Activated naive CD8-positive, alpha-beta T cell (primary cell): ENCODE measurements at regions not wholly inside any gene's neighbourhood (a gene's known extent, or its start where the extent isn't known, plus 50 kb on each side); places are given as distances from the start of the nearest gene placed in this dataset.

Source experiments
- H3K27ac Mint-ChIP-seq: one replicate; pipeline ENCODE4 v1.8.0; 2021; ENCODE audit warnings: mixed read lengths
- H3K27me3 Mint-ChIP-seq: one replicate; pipeline ENCODE4 v1.8.0; 2021; ENCODE audit warnings: mixed read lengths
- H3K36me3 Mint-ChIP-seq: one replicate; pipeline ENCODE4 v1.8.0; 2021; ENCODE audit warnings: mixed read lengths
- H3K4me1 Mint-ChIP-seq: one replicate; pipeline ENCODE4 v1.8.0; 2021; ENCODE audit warnings: low read depth, mixed read lengths
- H3K4me3 Mint-ChIP-seq: one replicate; pipeline ENCODE4 v1.8.0; 2021; ENCODE audit warnings: mild to moderate bottlenecking, mixed read lengths
- H3K9me3 Mint-ChIP-seq: one replicate; pipeline ENCODE4 v1.8.0; 2021; ENCODE audit warnings: low read depth, mixed read lengths

DNA sequence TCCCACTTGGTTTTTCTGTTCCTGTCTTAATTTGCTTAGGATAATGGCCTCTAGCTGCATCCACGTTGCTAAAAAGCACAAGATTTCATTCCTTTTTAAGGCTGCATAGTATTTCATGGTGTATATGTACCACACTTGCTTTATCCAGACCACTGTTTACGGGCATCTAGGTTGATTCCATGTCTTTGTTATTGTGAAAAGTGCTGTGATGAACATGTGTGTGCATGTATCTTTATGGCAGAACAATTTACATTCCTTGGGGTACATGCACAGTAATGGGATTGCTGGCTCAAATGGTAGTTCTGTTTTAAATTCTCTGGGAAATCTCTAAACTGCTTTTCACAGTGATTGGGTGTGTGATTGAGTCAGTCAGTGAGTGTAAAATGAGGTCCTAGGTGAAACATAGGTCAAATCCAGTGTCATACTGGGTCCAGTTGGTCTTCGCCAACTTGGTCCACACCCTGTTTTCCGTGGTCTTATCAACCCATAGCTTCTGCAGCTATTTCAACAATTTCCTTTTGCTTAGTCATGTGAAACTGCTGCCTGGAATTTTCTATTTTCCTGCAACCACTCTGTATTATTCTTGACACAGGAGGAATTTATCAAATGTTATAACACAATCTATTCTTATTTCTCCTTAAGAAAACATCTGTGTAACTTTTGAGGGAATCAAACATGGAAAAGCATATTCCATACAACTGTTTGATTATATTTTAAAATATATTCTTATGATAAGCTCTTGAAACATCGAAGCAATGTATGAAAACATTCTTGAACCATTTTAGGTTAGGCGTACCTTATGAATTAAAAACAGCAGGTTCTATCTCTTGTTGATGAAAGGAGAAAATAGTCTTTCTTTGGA is 82.9 kb downstream of the ADCYAP1 start:
- Mint-ChIP-seq H3K9me3 (no peaks in the 10 kb centered on the region), H3K27me3 (peaks cover 2% of the 10 kb centered on the region), H3K27ac (no peak overlapping the region), H3K4me3 (no peak overlapping the region), H3K36me3 (no peaks in the 10 kb centered on the region), H3K4me1 (no peaks in the 10 kb centered on the region)

GRCh38 chr18:989425-989824 is 84.8 kb downstream of the ADCYAP1 start:
- Mint-ChIP-seq H3K4me1 (no peaks in the 10 kb centered on the region), H3K27me3 (peaks cover 3% of the 10 kb centered on the region), H3K36me3 (no peaks in the 10 kb centered on the region)

GRCh38 chr18:990197-990596 is 85.5 kb downstream of the ADCYAP1 start:
- Mint-ChIP-seq H3K4me3 (no peak overlapping the region), H3K4me1 (no peaks in the 10 kb centered on the region), H3K27ac (no peak overlapping the region), H3K9me3 (peaks cover 5% of the 10 kb centered on the region), H3K36me3 (no peaks in the 10 kb centered on the region), H3K27me3 (peaks cover 6% of the 10 kb centered on the region)

More at GRCh38 chr18:989425-989824, 84.8 kb downstream of the ADCYAP1 start:
- Mint-ChIP-seq H3K27ac (no peak overlapping the region), H3K9me3 (peaks cover 2% of the 10 kb centered on the region), H3K4me3 (no peak overlapping the region)

- H3K4me3 Mint-ChIP-seq, result no peak overlapping the region
- no peak overlapping the region for H3K27ac Mint-ChIP-seq
- H3K9me3 Mint-ChIP-seq, result peaks cover 5% of the 10 kb centered on the region
- no peaks in the 10 kb centered on the region for H3K4me1 Mint-ChIP-seq
- peaks cover 6% of the 10 kb centered on the region for H3K27me3 Mint-ChIP-seq
- no peaks in the 10 kb centered on the region for H3K36me3 Mint-ChIP-seq
These were observed 86.8 kb downstream of the ADCYAP1 start for GRCh38 chr18:991441-991840.

DNA sequence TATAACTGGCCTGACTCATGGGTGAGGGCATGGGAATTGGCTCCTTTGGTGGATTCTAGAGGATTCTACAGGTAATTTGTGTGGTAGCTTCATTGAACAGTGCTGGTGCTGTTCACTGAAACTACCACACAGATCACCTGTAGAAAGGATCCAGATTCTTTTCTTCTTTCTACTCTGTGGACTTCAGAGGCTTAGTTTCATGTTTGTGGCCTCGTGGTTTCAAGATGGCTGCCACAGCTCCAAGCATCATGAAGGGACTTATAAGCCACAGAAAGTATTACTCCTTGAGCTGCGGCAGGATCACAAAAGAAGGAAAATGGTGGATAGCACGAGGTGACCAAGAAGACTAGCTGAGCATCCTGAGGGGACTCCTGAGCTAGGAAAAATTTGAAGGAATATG is 88.9 kb downstream of the ADCYAP1 start:
- Mint-ChIP-seq H3K27me3 (peaks cover 6% of the 10 kb centered on the region), H3K4me1 (no peaks in the 10 kb centered on the region), H3K27ac (no peak overlapping the region), H3K36me3 (no peaks in the 10 kb centered on the region), H3K4me3 (no peak overlapping the region), H3K9me3 (peaks cover 5% of the 10 kb centered on the region)

GRCh38 chr18:995629-996028 is 91.0 kb downstream of the ADCYAP1 start:
- no peak overlapping the region for H3K4me3 Mint-ChIP-seq
- no peak overlapping the region for H3K27ac Mint-ChIP-seq
- H3K36me3 Mint-ChIP-seq, result no peaks in the 10 kb centered on the region
- peaks cover 5% of the 10 kb centered on the region for H3K9me3 Mint-ChIP-seq
- H3K27me3 Mint-ChIP-seq, result peaks cover 6% of the 10 kb centered on the region
- no peaks in the 10 kb centered on the region for H3K4me1 Mint-ChIP-seq

GRCh38 chr18:997499-997898 is 92.8 kb downstream of the ADCYAP1 start:
- H3K4me3 Mint-ChIP-seq, result no peak overlapping the region
- peaks cover 5% of the 10 kb centered on the region for H3K9me3 Mint-ChIP-seq
- H3K27ac Mint-ChIP-seq, result no peak overlapping the region
- no peaks in the 10 kb centered on the region for H3K4me1 Mint-ChIP-seq
- no peaks in the 10 kb centered on the region for H3K36me3 Mint-ChIP-seq
- peaks cover 4% of the 10 kb centered on the region for H3K27me3 Mint-ChIP-seq

DNA sequence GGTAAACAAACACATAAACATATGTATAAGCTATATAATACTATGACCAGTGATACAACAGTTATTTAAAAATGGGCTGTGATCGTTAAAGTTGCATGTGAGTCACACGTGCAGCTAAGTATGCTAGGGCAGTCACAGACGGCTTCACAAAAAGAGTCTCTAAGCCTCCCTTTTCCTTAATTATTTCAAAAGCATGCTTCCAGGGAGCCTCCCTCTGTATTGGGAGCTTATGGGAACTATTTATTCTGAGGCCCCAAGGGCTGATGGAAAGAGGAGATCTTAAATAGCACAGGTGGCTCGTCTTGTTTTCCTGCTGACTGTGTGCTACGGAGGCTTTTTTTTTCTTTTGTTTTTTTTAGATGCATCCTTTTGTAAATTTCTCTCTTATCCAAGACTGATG is 94.3 kb downstream of the ADCYAP1 start:
- no peak overlapping the region for H3K4me3 Mint-ChIP-seq
- H3K27me3 Mint-ChIP-seq, result peaks cover 4% of the 10 kb centered on the region
- H3K9me3 Mint-ChIP-seq, result peaks cover 7% of the 10 kb centered on the region
- no peak overlapping the region for H3K27ac Mint-ChIP-seq
- no peaks in the 10 kb centered on the region for H3K36me3 Mint-ChIP-seq
- H3K4me1 Mint-ChIP-seq, result no peaks in the 10 kb centered on the region

DNA sequence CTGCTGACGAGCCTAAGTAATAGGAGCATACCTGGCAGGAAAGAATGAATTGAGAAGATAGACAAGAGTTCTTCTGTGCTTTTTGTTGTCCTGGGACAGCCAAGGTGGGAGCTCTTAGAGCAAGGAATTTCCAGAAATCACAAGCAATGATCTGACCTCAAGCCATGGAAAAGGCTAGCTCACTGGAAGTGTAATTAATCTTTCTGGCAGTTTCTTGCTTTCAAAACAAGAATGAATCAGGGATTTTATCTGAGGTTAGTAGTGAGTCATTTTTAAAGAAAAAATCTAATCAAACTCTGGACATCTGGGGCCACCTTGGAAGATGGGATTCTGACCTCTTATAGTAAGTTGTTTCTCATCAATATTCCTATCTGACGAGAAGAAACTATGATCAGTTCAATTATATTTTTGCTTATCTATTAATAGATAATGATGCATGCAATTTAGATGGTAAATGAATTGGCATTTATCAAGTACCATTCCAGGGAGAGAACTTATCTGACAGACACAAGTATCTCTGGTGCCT is 98.0 kb downstream of the ADCYAP1 start:
- no peaks in the 10 kb centered on the region for H3K4me1 Mint-ChIP-seq

GRCh38 chr18:1003499-1003898 is 98.8 kb downstream of the ADCYAP1 start:
- Mint-ChIP-seq H3K36me3 (no peaks in the 10 kb centered on the region), H3K9me3 (peaks cover 3% of the 10 kb centered on the region), H3K4me1 (no peaks in the 10 kb centered on the region), H3K4me3 (no peak overlapping the region), H3K27me3 (peaks cover 3% of the 10 kb centered on the region), H3K27ac (no peak overlapping the region)

More for the DNA sequence above, 98.0 kb downstream of the ADCYAP1 start:
- Mint-ChIP-seq H3K27me3 (peaks cover 3% of the 10 kb centered on the region), H3K4me3 (no peak overlapping the region), H3K9me3 (peaks cover 3% of the 10 kb centered on the region), H3K36me3 (no peaks in the 10 kb centered on the region), H3K27ac (no peak overlapping the region)

- H3K27me3 Mint-ChIP-seq, result peaks cover 3% of the 10 kb centered on the region
- no peaks in the 10 kb centered on the region for H3K36me3 Mint-ChIP-seq
- no peak overlapping the region for H3K27ac Mint-ChIP-seq
- H3K9me3 Mint-ChIP-seq, result peaks cover 3% of the 10 kb centered on the region
- no peaks in the 10 kb centered on the region for H3K4me1 Mint-ChIP-seq
- H3K4me3 Mint-ChIP-seq, result no peak overlapping the region
These were observed 101.6 kb downstream of the ADCYAP1 start for GRCh38 chr18:1006304-1006703.

DNA sequence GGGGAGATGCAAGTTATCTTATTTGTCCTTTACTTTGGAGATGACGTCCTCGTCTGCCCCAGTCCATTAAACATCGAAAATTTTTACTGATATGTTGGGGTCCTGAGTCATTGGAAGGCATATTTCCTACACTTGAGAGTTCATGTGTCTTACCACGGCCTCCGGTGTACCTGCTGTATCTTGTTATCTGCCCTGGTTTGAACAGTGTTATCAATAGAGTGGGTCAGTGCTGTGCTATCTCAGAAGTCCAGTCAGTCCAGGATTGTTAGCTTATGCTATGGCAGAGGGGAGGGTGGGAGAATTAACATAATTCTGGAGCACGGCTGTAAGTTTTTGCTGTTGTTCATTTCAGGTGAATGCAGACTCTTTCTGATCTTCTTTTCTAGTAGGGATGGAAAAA is 102.3 kb downstream of the ADCYAP1 start:
- Mint-ChIP-seq H3K4me1 (no peaks in the 10 kb centered on the region), H3K27ac (no peak overlapping the region), H3K27me3 (peaks cover 3% of the 10 kb centered on the region), H3K4me3 (no peak overlapping the region), H3K9me3 (peaks cover 3% of the 10 kb centered on the region), H3K36me3 (no peaks in the 10 kb centered on the region)

DNA sequence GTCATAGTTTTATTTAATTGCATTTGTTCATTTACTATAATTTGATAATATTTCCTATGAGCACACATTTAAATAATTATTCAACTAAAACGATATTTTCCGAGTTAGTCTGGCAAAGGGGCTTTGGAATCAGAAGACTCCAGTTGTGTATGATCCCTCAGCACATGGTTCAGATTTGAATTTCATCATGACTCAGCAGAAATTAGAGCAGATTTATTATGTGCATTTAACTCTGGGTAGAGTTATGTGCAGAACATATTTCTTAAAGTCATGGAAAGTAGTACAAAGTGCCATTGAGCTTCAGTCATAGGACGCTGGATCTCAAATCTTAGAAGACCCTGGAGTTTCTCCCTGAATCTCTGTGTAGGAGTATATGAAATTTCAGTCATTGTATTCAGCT is 106.7 kb downstream of the ADCYAP1 start:
- Mint-ChIP-seq H3K4me3 (no peak overlapping the region), H3K9me3 (no peaks in the 10 kb centered on the region), H3K36me3 (no peaks in the 10 kb centered on the region), H3K4me1 (no peaks in the 10 kb centered on the region), H3K27ac (no peak overlapping the region), H3K27me3 (no peaks in the 10 kb centered on the region)

DNA sequence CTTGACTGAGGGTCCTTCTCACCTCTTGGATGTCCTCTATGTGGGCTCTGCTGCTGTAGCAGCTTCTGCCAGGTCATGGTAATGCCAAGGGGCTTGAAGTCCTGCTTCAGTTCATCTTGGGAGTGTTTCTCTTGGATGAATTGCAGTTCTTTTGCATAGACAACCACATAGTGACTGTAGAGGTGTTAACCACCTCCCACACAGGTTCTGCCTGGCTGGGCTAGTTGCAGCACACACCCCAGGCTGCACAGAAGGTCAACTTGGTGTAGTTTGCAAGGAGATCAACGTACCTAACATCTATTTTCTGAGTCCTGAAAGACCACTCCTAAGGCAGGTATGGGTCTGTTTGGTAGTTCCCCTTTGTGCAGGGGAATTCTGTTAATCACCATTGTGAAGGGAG is 108.1 kb downstream of the ADCYAP1 start:
- H3K27me3 Mint-ChIP-seq, result peaks cover 3% of the 10 kb centered on the region
- H3K4me1 Mint-ChIP-seq, result no peaks in the 10 kb centered on the region
- no peak overlapping the region for H3K4me3 Mint-ChIP-seq
- no peaks in the 10 kb centered on the region for H3K36me3 Mint-ChIP-seq
- H3K27ac Mint-ChIP-seq, result no peak overlapping the region
- no peaks in the 10 kb centered on the region for H3K9me3 Mint-ChIP-seq

DNA sequence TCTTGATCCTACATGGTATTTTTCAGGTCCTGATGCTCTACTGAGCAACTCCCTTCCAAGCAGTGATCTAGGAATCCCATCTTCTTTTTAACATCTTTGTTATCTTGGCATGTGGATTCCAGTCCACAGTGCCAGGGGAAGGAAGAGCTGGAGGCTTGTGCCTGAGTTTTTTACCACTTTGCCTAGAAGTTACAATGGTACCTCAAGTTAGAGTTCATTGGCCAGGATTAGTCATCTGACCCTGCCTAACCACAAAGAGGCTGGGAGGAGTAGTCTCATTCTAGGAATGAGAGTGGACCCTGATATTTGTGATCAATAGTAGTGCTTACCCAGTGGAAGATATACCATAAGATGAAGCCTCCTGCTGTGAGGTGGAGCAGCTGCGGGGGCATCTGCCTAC is 109.3 kb downstream of the ADCYAP1 start:
- Mint-ChIP-seq H3K36me3 (no peaks in the 10 kb centered on the region), H3K4me3 (no peak overlapping the region), H3K27me3 (peaks cover 3% of the 10 kb centered on the region), H3K9me3 (no peaks in the 10 kb centered on the region), H3K4me1 (no peaks in the 10 kb centered on the region), H3K27ac (no peak overlapping the region)

DNA sequence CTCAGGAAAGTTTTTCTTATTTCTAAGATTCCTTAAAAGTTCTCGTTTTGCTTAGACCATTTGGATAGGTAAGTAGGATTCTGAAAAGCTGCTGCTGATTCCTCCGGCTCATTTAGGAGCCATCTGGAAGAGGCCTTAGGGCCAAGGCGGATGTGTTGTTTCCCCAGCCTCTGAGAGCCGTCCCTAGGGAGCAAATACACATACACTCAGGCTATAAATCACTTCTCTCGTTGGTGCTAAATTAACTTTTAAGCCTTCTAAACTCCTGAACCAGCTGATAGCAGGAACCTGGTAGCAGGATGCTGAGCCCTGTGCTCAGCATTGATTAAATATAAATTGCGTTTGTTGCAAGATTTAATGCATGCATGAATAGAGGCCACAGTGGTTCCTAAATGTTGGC is 109.8 kb downstream of the ADCYAP1 start:
- no peaks in the 10 kb centered on the region for H3K9me3 Mint-ChIP-seq
- H3K27me3 Mint-ChIP-seq, result peaks cover 6% of the 10 kb centered on the region
- H3K36me3 Mint-ChIP-seq, result no peaks in the 10 kb centered on the region
- H3K4me3 Mint-ChIP-seq, result no peak overlapping the region
- H3K4me1 Mint-ChIP-seq, result no peaks in the 10 kb centered on the region
- H3K27ac Mint-ChIP-seq, result no peak overlapping the region
